Activated CD4-positive, alpha-beta memory T cell treated with anti-CD3 and anti-CD28 coated beads for 36 hours (primary cell): ENCODE measurements at regions not wholly inside any gene's neighbourhood (a gene's known extent, or its start where the extent isn't known, plus 50 kb on each side); places are given as distances from the start of the nearest gene placed in this dataset.

ENCODE experiments used
- CTCF ChIA-PET: fragments of 350-600 bp; sonication (Branson Sonifier 250); formaldehyde crosslinking; loops from one replicate; lab custom pipeline; 2021; ENCODE audit warnings: antibody characterized with exemption, inconsistent platforms; lab: Charles Lee
- POLR2A ChIA-PET: fragments of 350-600 bp; sonication (Branson Sonifier 250); formaldehyde crosslinking; loops from one replicate; lab custom pipeline; 2021; ENCODE audit warnings: antibody characterized with exemption; lab: Charles Lee
- DNase-seq: peaks from one replicate; pipeline ENCODE4 v3.0.0-alpha.2; 2020
- H3K27ac Mint-ChIP-seq: one replicate; pipeline ENCODE4 v1.8.0; 2021; ENCODE audit warnings: mixed read lengths
- H3K27me3 Mint-ChIP-seq: one replicate; pipeline ENCODE4 v1.8.0; 2021; ENCODE audit warnings: mixed read lengths
- H3K36me3 Mint-ChIP-seq: one replicate; pipeline ENCODE4 v1.8.0; 2021; ENCODE audit warnings: mixed read lengths
- H3K4me1 Mint-ChIP-seq: one replicate; pipeline ENCODE4 v1.8.0; 2021; ENCODE audit warnings: low read depth, mixed read lengths
- H3K4me3 Mint-ChIP-seq: one replicate; pipeline ENCODE4 v1.8.0; 2021; ENCODE audit warnings: mild to moderate bottlenecking, mixed read lengths
- H3K9me3 Mint-ChIP-seq: one replicate; pipeline ENCODE4 v1.8.0; 2021; ENCODE audit warnings: mixed read lengths
- intact Hi-C: fragments of 100-400 bp; cut with micrococcal nuclease; formaldehyde crosslinking; loops from one replicate; pipeline ENCODE4 v1.15.1; 2023

GRCh38 chr12:5374713-5375112, 57.2 kb upstream of the NTF3 start:
- intact Hi-C loops = no loop called here
- H3K4me1 Mint-ChIP-seq = no peaks in the 10 kb centered on the region
- CTCF ChIA-PET = no interaction called here
- POLR2A ChIA-PET = interaction anchor here (0.6 kb wide), 1 partner anchor 343 kb away, joined by 3 read pairs; no protein-coding TSS in a partner anchor
- peaks cover 5% of the 10 kb centered on the region for H3K27me3 Mint-ChIP-seq
- no peak overlapping the region for H3K4me3 Mint-ChIP-seq
- H3K9me3 Mint-ChIP-seq = no peaks in the 10 kb centered on the region
- no peak overlapping the region for H3K27ac Mint-ChIP-seq
- H3K36me3 Mint-ChIP-seq = no peaks in the 10 kb centered on the region
- DNase-seq = no peak

GRCh38 chr12:5375547-5376295, 56.2 kb upstream of the NTF3 start:
- no peak for DNase-seq
- Mint-ChIP-seq H3K27me3 (peaks cover 2% of the 10 kb centered on the region), H3K27ac (no peak overlapping the region), H3K4me3 (no peak overlapping the region), H3K36me3 (no peaks in the 10 kb centered on the region), H3K9me3 (no peaks in the 10 kb centered on the region), H3K4me1 (no peaks in the 10 kb centered on the region)
- intact Hi-C loops = no loop called here
- CTCF ChIA-PET = no interaction called here
- POLR2A ChIA-PET = no interaction called here

DNA sequence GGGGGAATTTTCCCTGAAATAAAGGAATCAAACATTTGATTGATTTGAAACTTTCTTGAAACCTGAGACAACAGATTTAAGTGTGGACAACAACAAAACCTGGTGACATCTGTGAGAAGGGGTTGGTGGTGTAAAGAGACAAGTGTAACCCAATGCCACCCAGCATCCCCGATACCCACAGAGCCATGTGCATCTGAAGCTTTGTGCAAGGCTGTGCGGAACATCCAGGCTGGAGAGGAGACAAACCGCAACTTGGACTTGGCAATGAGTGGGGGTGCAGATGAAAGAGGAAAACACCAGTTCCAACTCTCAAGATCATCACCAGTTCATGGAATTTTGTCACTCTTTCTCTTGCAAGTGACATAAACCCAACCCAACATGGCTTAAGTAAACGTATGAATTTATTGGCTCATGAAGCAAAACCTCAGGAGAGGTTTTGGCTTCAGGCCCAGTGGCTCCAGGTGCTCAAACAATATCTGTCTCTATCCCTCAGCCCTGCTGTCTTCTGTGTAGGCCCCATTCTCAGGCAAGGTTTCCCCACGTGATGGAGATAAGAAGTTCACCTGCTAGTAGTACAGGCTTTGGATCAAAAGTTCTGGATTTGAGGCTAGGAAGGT, 55.2 kb upstream of the NTF3 start:
- intact Hi-C loops = no loop called here
- H3K4me1 Mint-ChIP-seq = no peaks in the 10 kb centered on the region
- ChIA-PET CTCF (no interaction called here), POLR2A (no interaction called here)
- no peak for DNase-seq
- H3K36me3 Mint-ChIP-seq = no peaks in the 10 kb centered on the region
- H3K9me3 Mint-ChIP-seq = no peaks in the 10 kb centered on the region
- H3K27me3 Mint-ChIP-seq = no peaks in the 10 kb centered on the region
- no peak overlapping the region for H3K4me3 Mint-ChIP-seq
- no peak overlapping the region for H3K27ac Mint-ChIP-seq

GRCh38 chr12:5377997-5378592, 53.8 kb upstream of the NTF3 start:
- CTCF ChIA-PET = no interaction called here
- Mint-ChIP-seq H3K27me3 (no peaks in the 10 kb centered on the region), H3K9me3 (no peaks in the 10 kb centered on the region), H3K36me3 (no peaks in the 10 kb centered on the region), H3K27ac (no peak overlapping the region), H3K4me1 (no peaks in the 10 kb centered on the region), H3K4me3 (no peak overlapping the region)
- POLR2A ChIA-PET = no interaction called here
- no peak for DNase-seq
- intact Hi-C loops = no loop called here

- no peaks in the 10 kb centered on the region for H3K27me3 Mint-ChIP-seq
- no peaks in the 10 kb centered on the region for H3K4me1 Mint-ChIP-seq
These were observed 52.0 kb upstream of the NTF3 start for GRCh38 chr12:5379749-5380496.

More at GRCh38 chr12:5379749-5380496, 52.0 kb upstream of the NTF3 start:
- intact Hi-C loops = no loop called here
- CTCF ChIA-PET = no interaction called here
- Mint-ChIP-seq H3K4me3 (no peak overlapping the region), H3K9me3 (no peaks in the 10 kb centered on the region), H3K27ac (no peak overlapping the region), H3K36me3 (no peaks in the 10 kb centered on the region)
- no peak for DNase-seq
- POLR2A ChIA-PET = no interaction called here
